HG03558 (cell line): ENCODE measurements at regions not wholly inside any gene's neighbourhood (a gene's known extent, or its start where the extent isn't known, plus 50 kb on each side); places are given as distances from the start of the nearest gene placed in this dataset.

Source experiments
- ATAC-seq: cut with Tn5 transposase; IDR thresholded peaks from one replicate; pipeline ENCODE4 v1.9.1; 2021; ENCODE audit warnings: moderate number of reproducible peaks; ENCODE audit not compliant: unreplicated experiment; ENCODE audit errors: extremely low read depth

DNA sequence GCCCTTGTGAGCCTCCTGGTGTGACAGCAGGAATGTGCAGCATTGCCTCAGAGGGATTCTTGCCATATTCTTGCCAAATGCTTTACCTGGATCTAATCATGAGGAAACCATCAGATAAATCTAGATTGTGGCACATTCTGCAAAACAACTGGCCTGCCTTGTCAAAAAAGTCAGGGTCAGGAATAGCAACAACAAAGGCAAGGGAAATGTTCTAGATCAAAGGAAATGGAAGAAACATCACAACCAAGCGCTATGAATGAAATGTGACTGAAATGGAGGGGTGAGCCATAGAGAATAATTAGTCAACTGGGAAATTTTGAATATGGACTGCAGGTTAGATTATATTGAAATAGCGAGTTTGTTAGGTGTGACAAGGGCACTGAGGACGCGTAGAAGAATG is 262.6 kb upstream of the CDYL start:
- no peak for ATAC-seq

- no peak for ATAC-seq
Observed at GRCh38 chr6:4512051-4512471, 264.1 kb upstream of the CDYL start.

- ATAC-seq = no peak
Observed at GRCh38 chr6:4511641-4512020, 264.6 kb upstream of the CDYL start.

- ATAC-seq = no peak
Observed at GRCh38 chr6:4510906-4511640, 265.1 kb upstream of the CDYL start.

DNA sequence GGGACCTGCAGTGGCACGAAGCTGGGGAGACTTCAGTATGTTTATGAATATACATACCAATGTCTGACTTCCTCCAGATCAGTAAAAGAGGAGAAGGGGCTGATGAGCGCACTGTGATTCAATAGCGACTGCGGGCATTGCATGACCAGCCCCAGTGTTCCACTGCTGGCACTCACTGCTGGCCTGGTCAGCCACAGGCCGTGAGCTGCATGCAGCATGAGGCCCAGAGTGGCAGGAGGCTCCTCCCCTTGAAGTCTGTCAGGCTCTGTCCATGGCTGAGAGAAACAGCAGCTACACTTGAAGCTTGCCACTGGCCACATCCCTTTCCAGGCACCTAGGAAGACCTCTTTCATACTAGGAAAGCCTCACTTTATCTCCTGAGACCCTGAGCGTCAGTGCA is 265.9 kb upstream of the CDYL start:
- ATAC-seq = no peak

DNA sequence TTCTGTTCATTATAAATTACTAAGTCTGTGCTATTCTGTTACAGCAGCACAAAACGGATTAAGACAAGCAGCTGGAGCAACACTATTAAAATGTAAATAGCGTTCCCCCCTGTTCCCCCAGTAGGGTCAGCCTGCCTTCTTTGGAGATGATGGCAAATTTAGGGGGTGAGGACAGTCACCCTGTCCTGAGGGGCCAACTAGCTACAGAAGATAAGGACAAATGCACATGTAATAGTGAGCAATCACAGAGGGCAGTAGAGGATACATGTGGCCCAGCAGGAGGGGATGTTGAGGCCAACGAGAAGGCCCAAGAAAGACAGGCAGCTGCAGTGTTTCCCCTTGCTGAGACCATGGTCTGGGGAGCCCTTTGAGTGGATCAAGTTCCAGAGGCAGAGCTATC is 266.7 kb upstream of the CDYL start:
- ATAC-seq = no peak

DNA sequence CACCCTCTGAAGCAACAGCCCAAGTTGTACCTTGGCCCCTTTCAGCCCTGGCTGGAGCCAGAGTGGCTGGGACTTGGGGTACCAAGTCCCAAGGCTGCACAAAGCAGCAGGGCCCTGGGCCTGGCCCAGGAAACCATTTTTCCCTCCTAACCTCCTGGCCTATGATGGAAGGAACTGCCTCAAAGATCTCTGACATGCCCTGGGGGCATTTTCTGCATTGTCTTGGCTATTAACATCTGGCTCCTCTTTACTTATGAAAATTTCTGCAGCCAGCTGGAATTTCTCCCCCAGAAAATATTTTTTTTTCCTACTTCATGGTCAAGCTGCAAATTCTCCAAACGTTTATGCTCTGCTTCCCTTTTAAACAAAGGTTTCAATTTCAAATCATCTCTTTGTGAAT is 269.4 kb upstream of the CDYL start:
- ATAC-seq = no peak

GRCh38 chr6:4506223-4506622 is 270.0 kb upstream of the CDYL start:
- ATAC-seq = no peak

- ATAC-seq = no peak
Observed at GRCh38 chr6:4504700-4505099, 271.5 kb upstream of the CDYL start.

GRCh38 chr6:4503700-4504099 is 272.5 kb upstream of the CDYL start:
- no peak for ATAC-seq

DNA sequence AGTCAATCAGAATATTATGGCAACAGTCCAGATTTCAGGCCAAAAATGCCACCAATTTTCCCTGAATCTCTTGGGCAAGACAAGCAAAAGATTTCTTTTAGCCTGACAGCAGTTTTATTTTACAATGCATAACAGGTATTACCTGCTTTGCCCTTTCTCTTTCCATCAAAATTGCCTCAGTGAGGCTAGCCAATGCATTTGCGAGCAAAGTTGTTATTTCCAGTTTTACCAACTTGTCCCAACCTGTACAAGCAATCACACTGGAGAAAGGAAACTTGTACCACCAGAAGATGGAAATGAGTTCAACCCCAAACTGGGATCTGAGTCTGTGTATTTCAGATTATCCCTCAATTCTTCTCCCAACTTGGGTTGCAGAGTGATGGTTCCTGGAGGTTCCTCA is 279.9 kb upstream of the CDYL start:
- ATAC-seq = no peak

DNA sequence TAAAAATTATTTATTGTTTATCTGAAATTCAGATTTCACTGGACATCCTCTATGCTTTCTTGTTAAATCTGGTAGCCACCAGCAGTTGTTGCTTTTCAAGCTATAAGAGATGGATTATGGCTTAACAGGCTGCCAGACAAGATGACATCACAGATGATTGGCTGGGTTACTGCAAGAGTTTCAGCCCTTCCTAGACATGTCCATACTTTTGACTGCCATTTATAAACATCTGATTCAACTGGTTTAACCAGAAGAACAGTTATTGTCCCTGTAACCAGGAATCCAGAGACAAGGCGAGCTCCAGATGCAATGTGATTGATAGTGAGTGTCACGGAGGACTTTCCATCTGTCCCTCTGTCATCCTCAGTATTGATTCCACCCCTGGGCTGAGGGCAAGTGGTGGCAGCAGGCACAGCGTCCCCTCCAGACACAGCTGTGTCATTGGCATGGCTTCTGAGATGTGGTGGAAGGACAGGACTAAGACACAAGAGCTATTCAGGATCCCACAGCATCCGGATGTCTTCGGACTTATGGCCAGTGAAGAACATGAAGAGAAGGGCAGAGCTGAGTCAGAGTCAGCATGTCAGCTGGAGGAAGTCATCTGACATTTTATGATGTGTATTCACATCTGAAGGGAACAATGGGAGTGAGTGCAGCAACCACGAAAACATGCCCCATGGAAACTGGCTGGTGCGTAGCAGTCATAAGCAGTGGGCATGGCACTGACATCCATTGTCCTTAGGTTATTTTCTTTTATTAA is 284.5 kb upstream of the CDYL start:
- no peak for ATAC-seq

DNA sequence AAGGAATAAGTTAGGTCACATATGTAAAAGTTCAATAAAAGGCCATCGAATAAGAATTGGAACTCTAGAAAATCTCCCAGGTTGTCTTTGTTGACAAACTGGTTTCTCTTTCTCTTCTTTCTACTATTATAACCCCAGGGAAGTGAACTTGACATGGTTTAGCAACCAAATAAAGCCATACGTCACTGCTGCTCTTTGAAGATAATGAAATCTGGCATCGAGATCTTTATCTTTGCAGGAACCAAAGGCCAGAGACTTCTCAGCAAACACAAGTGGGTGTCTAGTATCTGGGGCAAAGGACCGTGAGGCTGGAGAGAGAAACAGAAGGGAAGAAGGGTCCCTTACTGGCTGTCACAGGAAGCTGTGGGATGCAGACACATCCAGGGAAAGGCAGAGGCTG is 286.7 kb upstream of the CDYL start:
- no peak for ATAC-seq

- no peak for ATAC-seq
Observed at GRCh38 chr6:4488389-4488788, 287.8 kb upstream of the CDYL start.

DNA sequence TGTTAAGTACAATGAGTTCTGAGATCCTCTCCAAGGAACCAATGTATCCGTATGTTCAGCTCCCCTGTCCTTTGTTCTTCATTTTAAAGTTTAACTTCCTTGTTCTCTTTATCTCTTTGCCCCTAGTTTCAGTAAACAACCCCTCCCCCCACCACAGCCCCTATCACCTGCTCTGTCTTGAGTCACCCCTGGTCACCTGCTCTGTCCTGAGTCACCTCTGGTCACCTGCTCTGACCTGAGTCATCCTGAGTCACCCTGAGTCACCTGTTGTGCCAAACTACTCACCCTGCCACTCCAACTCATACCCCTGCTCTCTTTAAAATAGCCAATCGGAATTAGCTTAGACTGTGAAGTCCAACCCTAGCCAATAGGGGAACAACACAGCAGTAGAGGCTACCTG is 288.7 kb upstream of the CDYL start:
- ATAC-seq = no peak

DNA sequence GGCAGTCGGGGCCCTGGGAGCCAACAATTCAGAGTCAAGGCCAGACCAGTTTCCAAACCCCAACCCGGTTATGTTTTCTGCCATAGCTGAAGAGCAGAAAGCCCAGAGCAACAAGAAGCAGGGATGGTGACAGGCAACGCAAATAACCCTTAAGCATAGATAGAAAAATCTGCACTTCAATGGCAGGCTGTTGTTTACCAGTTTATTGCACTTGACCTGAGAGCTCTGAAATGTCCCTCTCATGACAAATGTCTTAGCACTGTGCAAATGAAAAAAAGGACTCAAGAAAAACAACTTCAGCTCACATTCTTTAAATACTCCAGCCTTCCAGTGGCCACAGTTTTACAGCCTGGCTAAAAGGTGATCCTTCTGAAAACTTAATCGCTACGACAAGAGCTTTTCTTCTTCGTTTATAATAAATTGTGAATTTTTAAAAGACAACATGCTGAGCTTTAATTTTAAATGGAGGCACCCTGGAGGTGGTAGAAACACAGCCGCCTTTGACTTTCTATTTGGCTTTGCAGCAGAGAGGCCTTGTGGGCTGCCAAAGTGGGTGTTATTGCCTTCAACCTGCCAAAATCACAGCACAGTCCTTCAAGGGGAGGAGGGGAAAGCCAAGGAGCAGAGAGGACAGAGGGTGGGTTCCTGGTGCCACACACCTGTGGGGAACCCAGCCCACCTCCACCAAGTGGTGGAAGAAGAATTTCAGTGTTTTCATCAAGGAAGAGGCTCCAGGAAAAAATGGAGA is 289.5 kb upstream of the CDYL start:
- ATAC-seq = no peak

DNA sequence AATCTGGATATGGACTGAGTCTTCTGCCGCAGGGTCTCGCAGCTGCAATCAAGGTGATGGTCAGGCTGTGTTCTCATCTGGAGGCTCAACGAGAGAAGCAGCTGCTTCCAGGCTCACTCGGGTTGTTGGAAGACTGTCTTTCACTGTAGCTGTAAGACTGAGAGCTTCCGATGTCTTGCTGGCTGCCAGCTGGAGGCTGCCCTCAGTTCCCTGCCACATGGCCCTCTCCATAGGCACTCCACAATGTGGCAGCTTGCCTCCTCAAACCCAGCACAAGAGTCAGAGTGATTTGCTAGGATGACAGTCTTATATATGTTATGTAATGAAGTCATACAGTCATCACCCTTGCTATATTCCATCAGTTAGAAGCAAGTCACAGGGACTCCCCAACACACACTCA is 290.5 kb upstream of the CDYL start:
- ATAC-seq = no peak

DNA sequence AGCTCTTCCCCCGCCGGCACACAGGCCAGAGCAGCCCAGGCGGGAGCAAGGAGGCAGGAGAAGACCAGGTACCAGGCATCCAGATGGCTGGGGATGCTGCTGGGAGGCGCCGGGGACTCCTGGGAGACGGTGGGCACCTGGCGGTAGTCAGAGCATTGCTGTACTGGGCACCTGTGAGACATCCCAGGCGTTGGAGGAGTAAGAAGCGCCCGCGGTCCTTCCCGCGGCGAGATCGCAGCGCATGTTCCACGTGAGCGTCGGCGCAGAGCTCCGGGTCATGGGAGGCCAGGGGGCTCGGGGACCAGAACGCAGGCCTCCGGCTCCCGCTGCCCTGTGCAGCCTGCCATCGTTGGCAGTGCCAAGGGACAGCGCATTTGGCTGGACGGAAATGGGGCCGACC is 293.7 kb upstream of the CDYL start:
- no peak for ATAC-seq

GRCh38 chr6:4480788-4481735 is 295.1 kb upstream of the CDYL start:
- ATAC-seq = no peak

- no peak for ATAC-seq
Observed at GRCh38 chr6:4478098-4478497, 298.1 kb upstream of the CDYL start.
